ENCODE measurements at regions not wholly inside any gene's neighbourhood (a gene's known extent, or its start where the extent isn't known, plus 50 kb on each side); places are given as distances from the start of the nearest gene placed in this dataset.
"Not testable (repeated sequence)": the region's sequence is repeated elsewhere in the genome, so short reads cannot be mapped to it uniquely, and the experiment has no call there.

GRCh38 chr1:157249326-157249725, 111.1 kb upstream of the ETV3 start:
- Histone ChIP-seq H3K9ac (ENCODE audit: insufficient read depth, low read length, poor library complexity, severe bottlenecking) (no peak overlapping the region), H3K4me1 (ENCODE audit: control insufficient read depth in 1 of 2, insufficient read depth in 2 of 2, low read length in 2 of 2) (peaks cover 8 to 10% of the 10 kb centered on the region in 2 donors), H3K9me3 (replicated peaks in 1 of 2; ENCODE audit: control insufficient read depth in 1 of 2, insufficient read depth in 1 of 2, low read length in 2 of 2) (peaks cover 0 to 7% of the 10 kb centered on the region in 2 donors), H3K79me2 (ENCODE audit: insufficient read depth, low read length) (no peaks in the 10 kb centered on the region), H3K4me3 (replicated peaks in 1 of 3; ENCODE audit: low read depth in 2 of 3, low read length in 3 of 3) (no peak overlapping the region), H3K4me2 (replicated peaks; ENCODE audit: extremely low read depth, low read length, poor library complexity, severe bottlenecking) (peak overlapping the region; percentile 7), H3K27me3 (ENCODE audit: control insufficient read depth in 2 of 2, insufficient read depth in 2 of 2, low read length in 2 of 2) (peaks cover 10 to 14% of the 10 kb centered on the region in 2 donors), H2AFZ (ENCODE audit: insufficient read depth, low read depth, low read length, poor library complexity, severe bottlenecking) (no peak overlapping the region), H4K20me1 (ENCODE audit: insufficient read depth, low read length) (no peaks in the 10 kb centered on the region), H3K27ac (ENCODE audit: low read depth in 1 of 2, low read length in 2 of 2) (no peak overlapping the region), H3K36me3 (replicated peaks in 1 of 2; ENCODE audit: control insufficient read depth in 1 of 2, insufficient read depth in 2 of 2, low read length in 2 of 2) (no peaks in the 10 kb centered on the region)
- DNase-seq = peak; percentile 5 to 45 (median 26)
- WGBS (ENCODE audit: insufficient coverage) = no CpG with 5 or more reads among the region's 2 CpGs
- intact Hi-C loops (cut with micrococcal nuclease) = no loop called here
- no peak for TF ChIP-seq CTCF (IDR thresholded peaks at IDR 0.05)
- H3K9me3 Mint-ChIP-seq = peaks cover 6 to 16% (median 9%) of the 10 kb centered on the region in 7 donors
- H3K36me3 Mint-ChIP-seq = no peaks in the 10 kb centered on the region
- peaks cover 7 to 20% (median 9%) of the 10 kb centered on the region in 3 donors for H3K27me3 Mint-ChIP-seq (ENCODE audit: low read depth in 3 of 3)
- H3K27ac Mint-ChIP-seq = peak overlapping the region in 1 of 7 donors; percentile 37
- H3K4me3 Mint-ChIP-seq = no peak overlapping the region
- H3K4me1 Mint-ChIP-seq = peaks cover 7% of the 10 kb centered on the region

DNA sequence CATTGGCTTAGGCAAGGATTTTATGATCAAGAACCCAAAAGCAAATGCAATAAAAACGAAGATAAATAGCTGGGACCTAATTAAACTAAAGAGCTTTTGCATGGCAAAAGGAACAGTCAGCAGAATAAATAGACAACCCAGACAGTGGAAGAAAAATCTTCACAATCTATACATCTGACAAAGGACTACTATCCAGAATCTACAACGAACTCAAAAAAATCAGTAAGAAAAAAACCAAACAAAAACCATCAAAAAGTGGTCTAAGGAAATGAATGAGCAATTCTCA, 109.5 kb upstream of the ETV3 start:
- H3K79me2 ChIP-seq (ENCODE audit: insufficient read depth, low read length); H3K4me2 ChIP-seq (replicated peaks; ENCODE audit: extremely low read depth, low read length, poor library complexity, severe bottlenecking); H3K9me3 Mint-ChIP-seq; H3K4me3 ChIP-seq (replicated peaks in 1 of 3; ENCODE audit: low read depth in 2 of 3, low read length in 3 of 3); H3K36me3 Mint-ChIP-seq; H2AFZ ChIP-seq (ENCODE audit: insufficient read depth, low read depth, low read length, poor library complexity, severe bottlenecking); intact Hi-C loops (cut with micrococcal nuclease); H3K4me1 Mint-ChIP-seq; H3K27me3 ChIP-seq (ENCODE audit: control insufficient read depth in 2 of 2, insufficient read depth in 2 of 2, low read length in 2 of 2); H3K27ac Mint-ChIP-seq; H3K36me3 ChIP-seq (replicated peaks in 1 of 2; ENCODE audit: control insufficient read depth in 1 of 2, insufficient read depth in 2 of 2, low read length in 2 of 2); H3K27ac ChIP-seq (ENCODE audit: low read depth in 1 of 2, low read length in 2 of 2); H4K20me1 ChIP-seq (ENCODE audit: insufficient read depth, low read length); H3K9me3 ChIP-seq (replicated peaks in 1 of 2; ENCODE audit: control insufficient read depth in 1 of 2, insufficient read depth in 1 of 2, low read length in 2 of 2); H3K9ac ChIP-seq (ENCODE audit: insufficient read depth, low read length, poor library complexity, severe bottlenecking); H3K4me3 Mint-ChIP-seq; DNase-seq: not testable (repeated sequence)
- H3K27me3 Mint-ChIP-seq (ENCODE audit: low read depth in 3 of 3) = peaks cover 7 to 15% (median 9%) of the 10 kb centered on the region in 3 donors
- peaks cover 8 to 10% of the 10 kb centered on the region in 2 donors for H3K4me1 ChIP-seq (ENCODE audit: control insufficient read depth in 1 of 2, insufficient read depth in 2 of 2, low read length in 2 of 2)
- no CpG with 5 or more reads among the region's 2 CpGs for WGBS (ENCODE audit: insufficient coverage)

All from CD14-positive monocyte (primary cell).